ENCODE measurements at regions not wholly inside any gene's neighbourhood (a gene's known extent, or its start where the extent isn't known, plus 50 kb on each side); places are given as distances from the start of the nearest gene placed in this dataset.
"Not testable (repeated sequence)": the region's sequence is repeated elsewhere in the genome, so short reads cannot be mapped to it uniquely, and the experiment has no call there.

DNA sequence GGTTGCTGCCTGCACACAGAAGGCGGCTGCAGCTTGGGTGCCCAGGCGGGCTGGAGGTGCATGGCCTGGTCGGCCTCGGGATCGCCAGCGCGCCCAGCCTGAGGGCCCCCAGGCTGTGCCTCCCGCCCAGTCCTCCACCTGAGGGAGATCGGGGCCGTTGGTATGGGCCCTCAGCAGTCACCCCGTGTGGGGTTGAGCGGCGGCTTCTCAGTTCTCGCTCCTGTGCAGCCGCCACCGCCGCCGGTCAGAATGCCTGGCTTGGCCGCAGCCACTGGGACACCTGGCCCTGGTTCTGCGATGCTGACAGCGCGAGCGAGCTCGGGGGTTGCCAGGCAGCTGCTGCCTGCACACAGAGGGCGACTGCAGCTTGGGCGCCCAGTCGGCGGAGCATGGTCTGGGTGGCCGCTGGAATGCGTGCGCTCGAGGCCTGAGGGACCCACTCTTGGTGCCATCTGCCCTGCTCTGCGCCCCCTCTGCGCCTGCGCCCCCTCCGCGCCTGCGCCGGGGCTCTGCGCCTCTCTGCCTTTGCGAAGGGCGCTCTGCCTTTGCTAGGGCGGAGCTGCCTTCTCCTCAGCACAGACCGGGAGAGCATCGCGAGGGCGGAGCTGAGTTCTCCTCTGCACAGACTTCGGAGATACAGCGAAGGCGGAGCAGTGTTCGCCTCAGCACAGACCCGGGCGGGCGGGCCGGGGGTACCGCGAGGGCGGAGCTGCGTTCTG, 84.6 kb upstream of the ZNG1F start:
- not testable (repeated sequence) for DNase-seq

DNA sequence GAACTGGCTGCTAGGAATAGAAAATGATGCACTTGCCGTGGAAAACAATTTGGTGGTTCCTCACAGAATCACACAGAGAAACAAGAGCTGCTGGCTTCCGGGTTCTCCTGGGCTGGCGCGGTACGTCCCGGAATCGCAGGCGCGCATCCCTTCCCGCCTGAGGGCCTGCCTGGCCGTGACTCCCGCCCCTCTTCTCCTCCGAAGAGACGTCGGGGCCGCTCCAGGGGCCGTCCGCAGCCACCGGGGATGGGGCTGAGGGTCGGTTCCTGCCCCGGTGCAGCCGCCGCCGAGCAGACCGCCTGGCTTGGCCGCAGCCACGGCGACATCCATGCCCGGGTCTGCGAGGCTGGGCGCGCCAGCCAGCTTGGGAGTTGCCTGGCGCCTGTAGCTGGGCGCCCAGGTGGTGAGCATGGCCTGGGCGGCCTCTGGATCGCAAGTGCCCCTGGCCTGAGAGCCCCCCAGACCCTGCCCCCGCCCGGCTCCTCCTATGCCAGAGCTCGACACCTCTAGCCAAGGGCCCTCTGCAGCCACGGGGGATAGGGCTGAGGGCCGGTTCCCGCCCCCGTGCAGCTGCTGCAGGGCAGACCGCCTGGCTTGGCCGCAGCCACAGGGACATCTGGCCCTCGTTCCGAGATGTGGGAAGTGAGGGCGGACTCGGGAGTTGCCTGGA, 83.9 kb upstream of the ZNG1F start:
- not testable (repeated sequence) for DNase-seq

DNA sequence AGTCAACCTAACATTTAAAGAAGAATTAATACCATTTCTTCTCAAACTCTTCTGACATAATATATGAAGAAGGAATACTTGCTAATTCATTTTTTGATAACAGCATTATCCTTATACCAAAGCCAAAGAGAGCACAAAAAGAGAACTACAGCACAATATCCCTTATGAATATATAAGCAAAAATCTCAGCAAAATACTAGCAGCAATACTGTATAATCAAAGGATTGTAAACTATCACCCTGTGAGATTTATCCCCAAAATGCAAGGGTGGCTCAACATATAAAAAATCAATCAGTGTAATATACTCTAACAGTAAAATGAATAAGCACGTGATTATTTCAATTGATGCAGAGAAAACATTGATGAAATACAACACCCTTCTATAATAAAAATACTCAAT, 81.9 kb upstream of the ZNG1F start:
- not testable (repeated sequence) for DNase-seq

DNA sequence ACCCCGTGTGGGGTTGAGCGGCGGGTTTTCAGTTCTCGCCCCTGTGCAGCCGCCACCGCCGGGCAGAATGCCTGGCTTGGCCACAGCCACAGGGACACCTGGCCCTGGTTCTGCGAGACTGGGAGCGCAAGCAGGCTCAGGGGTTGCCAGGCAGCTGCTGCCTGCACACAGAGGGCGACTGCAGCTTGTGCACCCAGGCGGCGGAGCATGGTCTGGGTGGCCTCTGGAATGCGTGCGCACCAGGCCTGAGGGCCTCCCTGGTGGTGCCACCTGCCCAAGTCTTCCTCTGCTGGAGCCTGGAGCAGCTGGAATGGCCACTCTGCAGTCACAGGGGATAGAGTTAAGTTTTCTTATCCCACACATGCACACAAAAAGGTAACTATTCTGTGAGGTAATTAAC, 80.4 kb upstream of the ZNG1F start:
- DNase-seq = not testable (repeated sequence)

DNA sequence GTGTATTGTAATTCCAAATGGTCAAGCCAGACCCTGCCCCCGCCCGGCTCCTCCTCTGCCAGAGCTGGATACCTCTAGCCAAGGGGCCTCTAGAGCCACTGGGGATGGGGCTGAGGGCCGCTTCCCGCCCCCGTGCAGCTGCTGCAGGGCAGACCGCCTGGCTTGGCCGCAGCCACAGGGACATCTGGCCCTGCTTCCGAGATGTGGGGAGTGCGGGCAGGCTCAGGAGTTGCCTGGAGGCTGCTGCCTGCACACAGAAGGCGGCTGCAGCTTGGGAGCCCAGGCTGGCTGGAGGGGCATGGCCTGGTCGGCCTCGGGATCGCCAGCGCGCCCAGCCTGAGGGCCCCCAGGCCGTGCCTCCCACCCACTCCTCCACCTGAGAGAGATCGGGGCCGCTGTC, 79.9 kb upstream of the ZNG1F start:
- not testable (repeated sequence) for DNase-seq

DNA sequence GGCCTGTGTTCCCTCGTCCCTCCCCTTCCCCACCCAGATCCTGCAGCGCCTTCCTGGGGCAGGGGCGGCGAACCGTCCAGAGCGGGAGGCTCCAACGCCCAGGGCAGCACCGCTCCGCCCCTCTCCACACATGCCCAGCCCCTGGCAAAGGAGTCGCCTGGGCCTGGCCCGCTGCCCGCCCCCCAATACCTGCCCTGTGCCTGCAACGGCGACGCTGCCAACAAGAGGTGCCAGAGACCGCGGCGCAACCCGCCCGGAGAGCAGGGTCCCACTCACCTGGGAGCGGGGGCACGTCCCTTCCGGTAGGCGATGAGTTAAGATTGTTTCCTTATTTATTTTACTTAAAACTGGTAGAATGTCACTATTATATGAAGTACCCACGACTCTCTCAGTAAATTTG, 77.5 kb upstream of the ZNG1F start:
- DNase-seq = not testable (repeated sequence)

DNA sequence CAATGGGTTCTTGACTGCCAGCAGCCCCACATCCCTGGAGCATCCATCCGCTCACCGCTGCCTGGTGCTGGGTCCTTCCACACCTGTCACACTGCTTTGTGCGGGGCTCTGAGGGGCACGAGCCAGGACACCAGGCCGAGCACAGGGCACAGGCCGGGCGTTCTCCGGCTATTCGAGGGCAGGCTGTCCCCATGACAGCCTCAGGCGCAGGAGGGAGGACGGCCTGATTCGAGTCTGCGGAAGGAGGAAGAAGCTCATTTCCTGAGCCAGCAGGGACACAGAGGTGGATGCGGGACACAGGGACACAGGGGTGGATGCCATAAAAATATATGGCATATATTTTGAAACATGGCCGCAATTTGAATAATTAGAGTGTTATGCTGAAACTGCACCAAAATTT, 76.9 kb upstream of the ZNG1F start:
- not testable (repeated sequence) for DNase-seq

DNA sequence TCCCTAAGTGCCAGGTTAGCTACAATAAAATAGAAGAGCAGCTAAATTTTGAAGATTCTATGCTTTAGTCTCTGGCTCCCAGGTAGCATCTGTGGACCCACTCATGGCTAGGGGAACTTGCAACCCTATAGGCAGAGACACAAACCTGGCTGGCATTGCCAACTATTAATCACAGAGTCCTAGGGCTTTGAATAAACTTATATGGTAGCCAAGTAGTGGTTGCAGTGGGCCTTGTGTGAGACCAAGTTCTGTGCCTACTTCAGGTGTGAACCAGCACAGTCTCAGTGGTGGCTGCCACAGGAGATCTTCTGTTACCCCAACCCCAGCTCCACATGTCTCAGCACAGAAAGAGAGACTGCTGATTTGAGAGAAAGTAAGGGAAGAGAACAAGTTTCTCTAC, 62.9 kb upstream of the ZNG1F start:
- not testable (repeated sequence) for DNase-seq

DNA sequence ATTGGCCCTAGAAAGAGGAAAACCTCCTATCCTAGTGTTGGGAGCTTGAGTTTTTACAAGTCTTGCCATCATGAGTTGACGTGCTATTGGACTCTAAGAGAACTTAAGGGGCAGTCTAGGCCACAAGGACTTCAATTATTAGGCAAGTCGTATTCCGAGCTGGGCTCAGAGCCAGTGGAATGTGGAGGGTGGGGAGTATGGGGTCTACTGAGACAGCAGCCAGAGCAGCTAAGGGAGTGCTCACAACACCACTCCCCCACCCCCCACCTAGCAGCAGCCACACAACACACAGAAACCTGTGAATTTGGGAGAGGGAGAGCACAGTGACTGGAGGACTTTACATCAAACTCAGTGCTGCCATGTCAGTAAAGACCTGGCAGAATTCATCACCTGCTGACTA, 62.0 kb upstream of the ZNG1F start:
- DNase-seq = not testable (repeated sequence)

DNA sequence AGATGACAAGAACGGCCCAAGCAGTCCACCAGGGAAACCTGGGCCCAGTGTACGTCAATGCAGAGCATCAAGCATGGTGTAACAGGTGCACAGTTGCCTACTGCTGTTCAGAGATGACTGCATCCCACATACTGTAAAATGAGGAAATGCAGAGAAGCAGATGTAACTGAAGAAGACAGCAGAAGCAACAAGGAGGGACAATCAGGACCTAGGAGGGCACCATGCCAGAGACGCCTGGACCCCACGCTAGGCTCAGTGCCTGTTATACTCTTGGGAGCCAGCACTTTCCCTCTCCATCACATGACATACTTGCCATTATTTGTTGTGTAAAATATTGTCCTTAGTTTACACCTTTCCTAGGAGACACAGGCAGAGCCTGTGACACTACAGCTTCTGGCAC, 57.6 kb upstream of the ZNG1F start:
- DNase-seq = not testable (repeated sequence)

Measured in anterior cingulate cortex (tissue), 58 donors.